Activated CD8-positive, alpha-beta T cell treated with anti-CD3 and anti-CD28 coated beads for 36 hours (primary cell): ENCODE measurements at regions not wholly inside any gene's neighbourhood (a gene's known extent, or its start where the extent isn't known, plus 50 kb on each side); places are given as distances from the start of the nearest gene placed in this dataset.

Source experiments
- ATAC-seq: fragments of 200-7000 bp; cut with Tn5 transposase; one replicate; pipeline ENCODE4 v1.10.0; 2021; ENCODE audit warnings: mild to moderate bottlenecking, moderate library complexity
- CTCF ChIA-PET: fragments of 350-600 bp; sonication (Branson Sonifier 250); formaldehyde crosslinking; loops from one replicate; lab custom pipeline; 2021; ENCODE audit warnings: antibody characterized with exemption; lab: Charles Lee
- POLR2A ChIA-PET: fragments of 350-600 bp; sonication (Branson Sonifier 250); formaldehyde crosslinking; loops from one replicate; lab custom pipeline; 2021; ENCODE audit warnings: antibody characterized with exemption; lab: Charles Lee
- DNase-seq: peaks from one replicate; pipeline ENCODE4 v3.0.0-alpha.2; 2020
- H3K27ac Mint-ChIP-seq: one replicate; pipeline ENCODE4 v1.8.0; 2021; ENCODE audit warnings: mild to moderate bottlenecking, mixed read lengths
- H3K27me3 Mint-ChIP-seq: one replicate; pipeline ENCODE4 v1.8.0; 2021; ENCODE audit warnings: mixed read lengths
- H3K36me3 Mint-ChIP-seq: one replicate; pipeline ENCODE4 v1.8.0; 2021; ENCODE audit warnings: low read depth, mixed read lengths
- H3K4me1 Mint-ChIP-seq: one replicate; pipeline ENCODE4 v1.8.0; 2021; ENCODE audit warnings: low read depth, mixed read lengths
- H3K4me3 Mint-ChIP-seq: one replicate; pipeline ENCODE4 v1.8.0; 2021; ENCODE audit warnings: mild to moderate bottlenecking, moderate library complexity, mixed read lengths
- H3K9me3 Mint-ChIP-seq: one replicate; pipeline ENCODE4 v1.8.0; 2021; ENCODE audit warnings: mixed read lengths
- intact Hi-C: fragments of 100-400 bp; cut with micrococcal nuclease; formaldehyde crosslinking; loops from one replicate; pipeline ENCODE4 v1.10.0; 2022
- TF ChIP-seq, protein P1 (sequence below): fragments of 200-600 bp; IDR thresholded peaks from one replicate; pipeline ENCODE4 v1.8.0; 2022; ENCODE audit warnings: antibody characterized with exemption, mild to moderate bottlenecking

DNA sequence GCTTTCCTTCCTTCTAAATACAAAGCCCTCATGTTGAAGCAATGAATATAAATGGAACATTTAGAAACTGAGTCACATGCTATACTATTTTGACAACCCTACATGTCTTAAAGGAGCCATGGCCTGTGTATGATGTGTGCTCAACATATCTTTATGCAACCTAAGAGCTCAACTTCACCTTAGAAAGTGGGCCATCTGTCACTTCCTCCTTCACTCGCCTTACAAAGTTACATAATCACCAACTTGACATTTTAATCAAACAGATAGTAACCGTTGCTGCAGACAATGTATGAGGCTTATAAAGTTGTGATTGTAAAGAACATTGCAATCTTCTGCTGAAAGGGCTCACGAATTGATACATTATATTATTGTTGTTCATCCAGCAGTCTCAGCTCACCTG, 163.6 kb downstream of the SERPINI1 start:
- ChIA-PET CTCF (no interaction called here), POLR2A (no interaction called here)
- no peaks in the 10 kb centered on the region for H3K4me1 Mint-ChIP-seq
- ATAC-seq (no peak), DNase-seq (no peak)
- no peak overlapping the region for H3K4me3 Mint-ChIP-seq
- intact Hi-C loops = no loop called here
- H3K27me3 Mint-ChIP-seq = peaks cover 8% of the 10 kb centered on the region
- TF ChIP-seq, protein P1, sequence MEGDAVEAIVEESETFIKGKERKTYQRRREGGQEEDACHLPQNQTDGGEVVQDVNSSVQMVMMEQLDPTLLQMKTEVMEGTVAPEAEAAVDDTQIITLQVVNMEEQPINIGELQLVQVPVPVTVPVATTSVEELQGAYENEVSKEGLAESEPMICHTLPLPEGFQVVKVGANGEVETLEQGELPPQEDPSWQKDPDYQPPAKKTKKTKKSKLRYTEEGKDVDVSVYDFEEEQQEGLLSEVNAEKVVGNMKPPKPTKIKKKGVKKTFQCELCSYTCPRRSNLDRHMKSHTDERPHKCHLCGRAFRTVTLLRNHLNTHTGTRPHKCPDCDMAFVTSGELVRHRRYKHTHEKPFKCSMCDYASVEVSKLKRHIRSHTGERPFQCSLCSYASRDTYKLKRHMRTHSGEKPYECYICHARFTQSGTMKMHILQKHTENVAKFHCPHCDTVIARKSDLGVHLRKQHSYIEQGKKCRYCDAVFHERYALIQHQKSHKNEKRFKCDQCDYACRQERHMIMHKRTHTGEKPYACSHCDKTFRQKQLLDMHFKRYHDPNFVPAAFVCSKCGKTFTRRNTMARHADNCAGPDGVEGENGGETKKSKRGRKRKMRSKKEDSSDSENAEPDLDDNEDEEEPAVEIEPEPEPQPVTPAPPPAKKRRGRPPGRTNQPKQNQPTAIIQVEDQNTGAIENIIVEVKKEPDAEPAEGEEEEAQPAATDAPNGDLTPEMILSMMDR = no peak
- no peaks in the 10 kb centered on the region for H3K36me3 Mint-ChIP-seq
- no peaks in the 10 kb centered on the region for H3K9me3 Mint-ChIP-seq
- no peak overlapping the region for H3K27ac Mint-ChIP-seq

DNA sequence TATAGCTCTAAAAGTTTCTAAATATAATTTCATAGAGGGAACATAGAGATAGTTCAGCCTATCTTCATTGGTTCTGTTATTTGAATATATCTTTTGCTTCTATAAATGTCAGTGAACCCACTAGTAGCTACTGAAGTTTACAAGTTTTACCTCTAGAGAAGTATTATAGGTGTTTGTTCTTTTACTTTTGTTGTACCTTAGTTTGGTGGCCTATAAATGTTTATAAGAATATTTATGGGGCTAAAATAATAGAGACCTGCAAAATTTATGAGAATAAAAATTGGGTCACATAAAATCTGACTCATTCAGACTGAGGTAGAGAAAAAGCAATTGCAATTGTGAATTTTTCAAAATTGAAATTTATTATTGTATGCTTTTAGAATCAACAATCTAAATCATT, 162.6 kb downstream of the SERPINI1 start:
- DNase-seq (no peak), ATAC-seq (no peak)
- H3K27ac Mint-ChIP-seq = no peak overlapping the region
- ChIA-PET CTCF (interaction anchor here (0.6 kb wide), 1 partner anchor 149 kb away, joined by 3 read pairs; no protein-coding TSS in a partner anchor), POLR2A (no interaction called here)
- peaks cover 3% of the 10 kb centered on the region for H3K27me3 Mint-ChIP-seq
- no peak overlapping the region for H3K4me3 Mint-ChIP-seq
- TF ChIP-seq, protein P1 = no peak
- no peaks in the 10 kb centered on the region for H3K9me3 Mint-ChIP-seq
- no peaks in the 10 kb centered on the region for H3K4me1 Mint-ChIP-seq
- no peaks in the 10 kb centered on the region for H3K36me3 Mint-ChIP-seq
- intact Hi-C loops = no loop called here

DNA sequence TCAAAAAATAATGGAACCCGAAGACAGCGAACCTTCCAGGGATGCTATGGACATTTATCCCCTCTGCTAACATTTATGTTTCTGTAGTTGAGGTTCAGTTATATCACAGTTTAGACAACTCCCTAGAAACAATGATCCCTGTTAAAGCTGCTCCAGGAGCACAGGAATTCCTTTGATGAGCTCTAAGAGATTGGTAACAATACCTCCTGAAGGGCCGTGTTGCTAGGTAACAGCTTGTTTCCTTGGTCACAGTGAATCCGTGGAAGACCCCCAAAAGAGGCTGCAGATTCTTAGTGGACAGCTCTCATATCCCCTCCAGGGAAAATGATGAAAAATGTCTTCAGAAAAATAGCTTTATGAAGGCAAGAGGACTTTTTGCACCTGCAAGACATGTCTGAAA, 160.2 kb downstream of the SERPINI1 start:
- no peaks in the 10 kb centered on the region for H3K36me3 Mint-ChIP-seq
- DNase-seq (no peak), ATAC-seq (no peak)
- POLR2A ChIA-PET = no interaction called here
- no peaks in the 10 kb centered on the region for H3K4me1 Mint-ChIP-seq
- intact Hi-C loops = no loop called here
- CTCF ChIA-PET = interaction anchor here (2.1 kb wide), 1 partner anchor 15 kb away, joined by 4 read pairs; no protein-coding TSS in a partner anchor
- TF ChIP-seq, protein P1 = no peak
- H3K27me3 Mint-ChIP-seq = no peaks in the 10 kb centered on the region
- H3K4me3 Mint-ChIP-seq = no peak overlapping the region
- H3K27ac Mint-ChIP-seq = no peak overlapping the region
- H3K9me3 Mint-ChIP-seq = no peaks in the 10 kb centered on the region

DNA sequence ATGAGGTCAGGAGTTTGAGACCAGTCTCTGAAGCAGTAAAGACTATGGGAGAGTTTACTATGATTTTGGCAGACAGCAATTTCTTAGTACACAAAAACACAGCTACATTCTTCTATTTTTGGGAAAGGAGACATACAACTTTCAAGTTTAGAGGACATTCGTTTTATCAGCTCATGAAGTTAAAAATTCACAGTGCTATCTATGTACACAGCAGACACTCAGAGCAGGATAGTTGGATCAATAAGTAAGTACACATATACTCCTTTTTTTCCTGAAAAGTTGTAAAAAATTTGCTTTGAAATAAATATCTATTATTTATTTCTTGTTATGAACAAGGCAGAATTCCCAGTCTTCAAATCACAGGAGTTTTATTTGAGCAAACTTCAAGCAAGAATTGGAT, 159.7 kb downstream of the SERPINI1 start:
- H3K4me3 Mint-ChIP-seq = no peak overlapping the region
- DNase-seq = no peak
- CTCF ChIA-PET = interaction anchor here (2.1 kb wide), 1 partner anchor 14 kb away, joined by 4 read pairs; no protein-coding TSS in a partner anchor
- no peaks in the 10 kb centered on the region for H3K4me1 Mint-ChIP-seq
- H3K9me3 Mint-ChIP-seq = no peaks in the 10 kb centered on the region
- POLR2A ChIA-PET = no interaction called here
- TF ChIP-seq, protein P1 = no peak
- no peak overlapping the region for H3K27ac Mint-ChIP-seq
- ATAC-seq = no peak
- no peaks in the 10 kb centered on the region for H3K36me3 Mint-ChIP-seq
- intact Hi-C loops = no loop called here
- no peaks in the 10 kb centered on the region for H3K27me3 Mint-ChIP-seq

DNA sequence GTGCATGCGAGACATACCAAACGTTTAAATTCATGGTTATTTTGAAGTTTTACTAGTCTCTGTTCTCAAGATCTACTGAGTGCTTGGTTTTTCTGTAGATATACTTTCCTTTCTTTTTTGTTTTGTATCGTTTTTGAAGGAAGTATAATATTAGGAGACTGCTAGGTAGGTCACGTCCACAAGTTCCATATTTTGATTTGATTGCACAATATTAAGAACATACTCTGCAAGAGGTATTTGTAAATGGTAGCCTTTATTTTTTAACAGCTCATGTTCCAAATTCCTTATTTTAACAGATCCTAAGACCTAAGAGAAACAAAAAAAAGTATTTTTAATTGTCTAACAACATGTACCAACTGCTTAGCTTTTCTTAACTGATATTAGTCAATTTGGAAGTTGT, 156.7 kb downstream of the SERPINI1 start:
- ATAC-seq (no peak), DNase-seq (no peak)
- POLR2A ChIA-PET = no interaction called here
- Mint-ChIP-seq H3K4me3 (no peak overlapping the region), H3K36me3 (no peaks in the 10 kb centered on the region), H3K9me3 (no peaks in the 10 kb centered on the region), H3K27me3 (no peaks in the 10 kb centered on the region), H3K27ac (no peak overlapping the region), H3K4me1 (no peaks in the 10 kb centered on the region)
- CTCF ChIA-PET = interaction anchor here (1.3 to 2.8 kb wide), 2 partner anchors 10 to 12 kb away, joined by 4 to 16 read pairs; no protein-coding TSS in a partner anchor
- intact Hi-C loops = no loop called here
- TF ChIP-seq, protein P1 = no peak
